Esophagus muscularis mucosa (tissue), 4 donors: ENCODE measurements at regions not wholly inside any gene's neighbourhood (a gene's known extent, or its start where the extent isn't known, plus 50 kb on each side); places are given as distances from the start of the nearest gene placed in this dataset.
"Not testable (repeated sequence)": the region's sequence is repeated elsewhere in the genome, so short reads cannot be mapped to it uniquely, and the experiment has no call there.

Experiments
- DNase-seq: peaks from one replicate; pipeline ENCODE4 v3.0.0-alpha.2; 2017; ENCODE audit errors: extremely low spot score
- H3K27ac ChIP-seq, 4 donors: fragments of 200-600 bp; sonication (generic); replicated peaks in 1 of 4; 1 replicate in 3 of 4; 2 replicates in 1 of 4; pipeline ENCODE4 v1.5.1; 2016 to 2019; ENCODE audit warnings: mild to moderate bottlenecking in 1 of 4
- H3K27me3 ChIP-seq, 4 donors: fragments of 200-600 bp; sonication (generic); one replicate each; pipeline versions ENCODE4 v1.5.1 to v1.6.0; 2016 to 2019
- H3K36me3 ChIP-seq, 4 donors: fragments of 200-600 bp; sonication (generic); one replicate each; pipeline ENCODE4 v1.5.1; 2016 to 2019
- H3K4me1 ChIP-seq, 4 donors: fragments of 200-600 bp; sonication (generic); one replicate each; pipeline ENCODE4 v1.5.1; 2016 to 2019
- H3K4me3 ChIP-seq, 4 donors: fragments of 200-600 bp; sonication (generic); 1 replicate in 2 of 4; 2 replicates in 2 of 4; pipeline ENCODE4 v1.5.1; 2016 to 2019; ENCODE audit warnings: mild to moderate bottlenecking in 4 of 4, moderate library complexity in 1 of 4
- H3K9me3 ChIP-seq, 4 donors: fragments of 200-600 bp; sonication (generic); 1 replicate in 3 of 4; 2 replicates in 1 of 4; pipeline ENCODE4 v1.5.1; 2016 to 2019
- EP300 ChIP-seq: sonication (generic); formaldehyde crosslinking; IDR thresholded peaks from one replicate; pipeline ENCODE4 v1.6.1; 2017; ENCODE audit warnings: antibody characterized with exemption
- POLR2A ChIP-seq: fragments of 450-650 bp; IDR thresholded peaks from one replicate; pipeline ENCODE4 v1.6.1; 2017; ENCODE audit warnings: antibody characterized with exemption, moderate library complexity, mild to moderate bottlenecking, low read depth
- POLR2AphosphoS5 ChIP-seq, 2 donors: sonication (generic); formaldehyde crosslinking; IDR thresholded peaks; one replicate each; pipeline ENCODE4 v1.6.1; 2017; ENCODE audit warnings: antibody characterized with exemption in 2 of 2
- WGBS: methylation state at CpG from one replicate; pipeline ENCODE4 v1.1.5; 2018; 5-methylcytosine and 5-hydroxymethylcytosine counted together
- intact Hi-C: fragments of 100-400 bp; cut with DNase I; formaldehyde crosslinking; loops from one replicate; pipeline ENCODE4 v1.15.1; 2023
- TF ChIP-seq, protein P1 (sequence below), 3 experiments: fragments of 200-600 bp in 2 of 3; fragments of 450-650 bp in 1 of 3; sonication (generic) in 2 of 3; IDR thresholded peaks; one replicate each; pipeline ENCODE4 v1.5.1; 2017 to 2019; ENCODE audit warnings: antibody characterized with exemption in 3 of 3, mild to moderate bottlenecking in 2 of 3, moderate library complexity in 1 of 3

- intact Hi-C loops, result loop anchor here (10.0 kb wide), 1 partner anchor 156 kb away; the partner anchor contains the start of gene MEX3B
- Histone ChIP-seq H3K4me3 (no peak overlapping the region), H3K27ac (no peak overlapping the region), H3K36me3 (no peaks in the 10 kb centered on the region), H3K27me3 (no peaks in the 10 kb centered on the region), H3K9me3 (no peaks in the 10 kb centered on the region), H3K4me1 (peaks cover 0 to 21% (median 5%) of the 10 kb centered on the region in 4 donors)
- DNase-seq, result peak; percentile 86
- 73% methylated on average over 10 of the region's 10 CpGs for WGBS
- TF ChIP-seq, protein P1, sequence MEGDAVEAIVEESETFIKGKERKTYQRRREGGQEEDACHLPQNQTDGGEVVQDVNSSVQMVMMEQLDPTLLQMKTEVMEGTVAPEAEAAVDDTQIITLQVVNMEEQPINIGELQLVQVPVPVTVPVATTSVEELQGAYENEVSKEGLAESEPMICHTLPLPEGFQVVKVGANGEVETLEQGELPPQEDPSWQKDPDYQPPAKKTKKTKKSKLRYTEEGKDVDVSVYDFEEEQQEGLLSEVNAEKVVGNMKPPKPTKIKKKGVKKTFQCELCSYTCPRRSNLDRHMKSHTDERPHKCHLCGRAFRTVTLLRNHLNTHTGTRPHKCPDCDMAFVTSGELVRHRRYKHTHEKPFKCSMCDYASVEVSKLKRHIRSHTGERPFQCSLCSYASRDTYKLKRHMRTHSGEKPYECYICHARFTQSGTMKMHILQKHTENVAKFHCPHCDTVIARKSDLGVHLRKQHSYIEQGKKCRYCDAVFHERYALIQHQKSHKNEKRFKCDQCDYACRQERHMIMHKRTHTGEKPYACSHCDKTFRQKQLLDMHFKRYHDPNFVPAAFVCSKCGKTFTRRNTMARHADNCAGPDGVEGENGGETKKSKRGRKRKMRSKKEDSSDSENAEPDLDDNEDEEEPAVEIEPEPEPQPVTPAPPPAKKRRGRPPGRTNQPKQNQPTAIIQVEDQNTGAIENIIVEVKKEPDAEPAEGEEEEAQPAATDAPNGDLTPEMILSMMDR (IDR thresholded peaks at IDR 0.05), result no peak
Observed at GRCh38 chr15:81888748-81889484, 156.9 kb downstream of the MEX3B start.

- Histone ChIP-seq H3K4me1 (peaks cover 0 to 17% (median 5%) of the 10 kb centered on the region in 4 donors), H3K27ac (no peak overlapping the region), H3K27me3 (no peaks in the 10 kb centered on the region), H3K9me3 (no peaks in the 10 kb centered on the region), H3K36me3 (no peaks in the 10 kb centered on the region), H3K4me3 (no peak overlapping the region)
- 49% methylated on average over 2 of the region's 2 CpGs for WGBS
- no peak for TF ChIP-seq POLR2AphosphoS5 (IDR thresholded peaks at IDR 0.05)
- TF ChIP-seq, protein P1 (IDR thresholded peaks at IDR 0.05), result no peak
- no peak for TF ChIP-seq EP300
- TF ChIP-seq POLR2A, result no peak
- intact Hi-C loops, result loop anchor here (10.0 kb wide), 1 partner anchor 157 kb away; the partner anchor contains the start of gene MEX3B
- DNase-seq, result peak; percentile 85
Observed at GRCh38 chr15:81887912-81888311, 157.9 kb downstream of the MEX3B start.

- H3K27ac ChIP-seq, H3K27me3 ChIP-seq, H3K4me3 ChIP-seq, H3K9me3 ChIP-seq, DNase-seq, H3K36me3 ChIP-seq: not testable (repeated sequence)
- H3K4me1 ChIP-seq, result peaks cover 0 to 17% (median 5%) of the 10 kb centered on the region in 4 donors
- intact Hi-C loops, result loop anchor here (10.0 kb wide), 1 partner anchor 158 kb away; the partner anchor contains the start of gene MEX3B
Observed at GRCh38 chr15:81887188-81887587, 158.6 kb downstream of the MEX3B start.

DNA sequence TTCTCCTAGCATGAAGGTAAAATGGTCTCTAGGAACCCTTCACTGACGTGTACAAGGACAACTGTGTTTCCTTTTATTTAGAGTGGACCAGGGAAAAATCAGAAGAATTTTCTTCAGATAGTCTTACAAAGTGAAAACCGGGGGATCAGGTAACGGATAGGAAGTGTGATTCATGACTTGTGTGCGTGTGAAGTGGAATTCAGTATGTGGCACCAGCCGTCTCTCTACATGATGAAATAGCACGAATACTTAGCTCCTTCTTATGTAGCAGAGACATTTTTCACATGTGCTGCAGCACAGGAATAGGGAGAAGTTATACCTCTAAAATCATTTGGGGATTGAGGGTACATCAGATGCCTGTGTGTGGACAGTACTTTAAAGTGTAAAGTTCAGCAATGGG is 159.2 kb downstream of the MEX3B start:
- no peak overlapping the region for H3K4me3 ChIP-seq
- H3K27me3 ChIP-seq, result no peaks in the 10 kb centered on the region
- intact Hi-C loops, result loop anchor here (10.0 kb wide), 1 partner anchor 158 kb away; the partner anchor contains the start of gene MEX3B
- no peaks in the 10 kb centered on the region for H3K9me3 ChIP-seq
- DNase-seq, result peak; percentile 55
- WGBS, result 89% methylated on average over 6 of the region's 6 CpGs
- H3K27ac ChIP-seq, result no peak overlapping the region
- H3K36me3 ChIP-seq, result no peaks in the 10 kb centered on the region
- TF ChIP-seq, protein P1 (IDR thresholded peaks at IDR 0.05), result no peak
- TF ChIP-seq POLR2AphosphoS5 (IDR thresholded peaks at IDR 0.05), result no peak
- no peak for TF ChIP-seq POLR2A
- no peak for TF ChIP-seq EP300
- peaks cover 0 to 20% (median 5%) of the 10 kb centered on the region in 4 donors for H3K4me1 ChIP-seq

GRCh38 chr15:81886080-81886479 is 159.7 kb downstream of the MEX3B start:
- 85% methylated on average over 2 of the region's 2 CpGs for WGBS
- TF ChIP-seq EP300 (no peak), POLR2A (no peak), POLR2AphosphoS5 (IDR thresholded peaks at IDR 0.05) (no peak)
- TF ChIP-seq, protein P1 (IDR thresholded peaks at IDR 0.05), result no peak
- peak; percentile 47 for DNase-seq
- Histone ChIP-seq H3K27me3 (no peaks in the 10 kb centered on the region), H3K4me1 (peaks cover 0 to 25% (median 5%) of the 10 kb centered on the region in 4 donors), H3K27ac (no peak overlapping the region), H3K9me3 (no peaks in the 10 kb centered on the region), H3K36me3 (no peaks in the 10 kb centered on the region), H3K4me3 (no peak overlapping the region)
- intact Hi-C loops, result loop anchor here (10.0 kb wide), 1 partner anchor 159 kb away; the partner anchor contains the start of gene MEX3B
